GM19043 (cell line): ENCODE measurements at regions not wholly inside any gene's neighbourhood (a gene's known extent, or its start where the extent isn't known, plus 50 kb on each side); places are given as distances from the start of the nearest gene placed in this dataset.

Experiments used
- ATAC-seq: cut with Tn5 transposase; IDR thresholded peaks from one replicate; pipeline ENCODE4 v1.9.1; 2021; ENCODE audit warnings: low read depth; ENCODE audit not compliant: unreplicated experiment

DNA sequence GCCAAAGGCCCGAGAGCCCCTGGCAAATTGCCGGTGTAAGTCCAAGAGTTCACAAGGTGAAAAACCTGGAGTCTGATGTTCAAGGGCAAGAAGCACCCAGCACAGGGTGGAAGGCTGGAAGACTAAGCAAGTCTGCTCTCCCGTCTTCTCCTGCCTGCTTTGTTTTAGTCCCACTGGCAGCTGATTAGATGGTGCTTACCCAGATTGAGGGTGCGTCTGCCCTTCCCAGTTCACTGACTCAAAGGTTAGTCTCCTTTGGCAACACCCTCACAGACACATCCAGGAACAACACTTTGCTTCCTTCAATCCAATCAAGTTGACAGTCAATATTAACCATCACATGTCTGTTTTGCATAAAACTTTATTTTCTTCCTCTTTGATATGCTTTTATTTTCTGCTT is 157.4 kb downstream of the HS3ST1 start:
- ATAC-seq, result no peak

DNA sequence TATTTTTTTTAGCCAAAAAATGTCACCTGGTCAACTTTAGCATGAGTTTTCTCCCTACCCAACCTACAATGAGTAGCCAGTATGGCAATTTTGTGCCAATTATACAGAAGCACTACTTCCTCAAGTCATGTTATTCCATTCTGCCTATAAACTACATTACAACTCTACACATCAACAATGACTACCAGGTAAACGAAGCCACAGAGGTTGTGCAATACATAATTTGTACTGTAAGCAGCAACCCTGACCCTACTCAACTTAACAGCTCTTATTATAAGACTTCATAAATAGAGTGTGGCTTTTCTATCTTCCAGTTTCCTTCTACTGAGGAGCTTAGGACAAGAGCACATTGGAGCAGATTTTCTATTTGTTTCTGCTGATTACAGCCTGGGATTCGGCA is 160.5 kb downstream of the HS3ST1 start:
- no peak for ATAC-seq

DNA sequence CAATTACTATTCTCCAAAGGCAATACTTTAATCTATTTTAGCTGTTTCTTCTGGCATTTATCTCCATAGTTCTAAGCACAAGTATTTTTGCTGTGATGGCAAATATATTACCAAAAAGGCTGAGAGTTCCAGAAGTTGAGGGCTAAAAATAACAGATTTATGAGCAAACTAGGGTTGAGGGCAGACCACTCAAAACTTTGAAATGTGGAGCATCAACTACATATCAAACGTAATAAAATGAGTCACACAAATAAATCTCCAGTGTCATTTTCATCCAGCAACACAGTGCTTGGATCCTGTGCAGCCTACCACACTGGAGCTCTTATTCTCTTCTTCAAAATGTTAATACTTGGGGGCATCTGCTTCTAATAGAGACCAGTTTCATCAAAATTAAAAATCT is 163.9 kb downstream of the HS3ST1 start:
- ATAC-seq, result no peak

DNA sequence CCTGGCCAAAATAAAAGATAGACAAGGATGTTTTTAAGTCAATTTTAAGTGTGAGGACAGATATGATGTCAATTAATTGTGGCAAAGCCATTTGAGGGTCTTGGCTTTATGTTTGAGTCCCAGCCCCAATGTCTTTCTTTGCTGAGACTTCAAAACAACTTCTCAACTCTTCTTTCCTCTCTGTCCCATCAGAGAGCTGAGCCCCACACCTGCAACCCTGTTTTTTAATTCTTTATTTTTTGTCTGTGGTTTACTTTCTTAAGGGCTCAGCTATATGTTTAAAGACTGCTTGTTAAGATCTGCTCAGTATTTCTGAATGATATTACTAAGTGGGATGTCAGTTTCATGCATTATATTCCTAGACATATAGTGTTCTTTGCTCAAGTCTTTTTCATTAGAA is 164.3 kb downstream of the HS3ST1 start:
- no peak for ATAC-seq

DNA sequence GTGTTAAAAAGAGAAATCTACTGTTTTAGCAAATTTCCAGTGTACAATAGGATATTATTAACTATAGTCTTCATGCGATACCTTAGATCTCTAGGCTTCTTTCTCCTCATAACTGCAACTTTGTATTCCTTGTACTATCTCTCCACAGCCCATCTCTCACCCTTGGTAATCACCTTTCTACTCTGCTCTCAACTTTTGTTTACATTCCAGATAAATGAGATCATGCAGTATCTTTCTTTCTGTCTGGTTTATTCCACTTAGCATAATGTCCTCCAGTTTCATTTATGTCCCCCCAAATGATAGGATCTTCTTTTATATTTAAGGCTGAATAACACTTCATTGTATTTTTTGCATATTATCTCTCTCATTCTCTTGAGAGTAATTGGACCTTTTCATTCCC is 165.5 kb downstream of the HS3ST1 start:
- ATAC-seq, result no peak

DNA sequence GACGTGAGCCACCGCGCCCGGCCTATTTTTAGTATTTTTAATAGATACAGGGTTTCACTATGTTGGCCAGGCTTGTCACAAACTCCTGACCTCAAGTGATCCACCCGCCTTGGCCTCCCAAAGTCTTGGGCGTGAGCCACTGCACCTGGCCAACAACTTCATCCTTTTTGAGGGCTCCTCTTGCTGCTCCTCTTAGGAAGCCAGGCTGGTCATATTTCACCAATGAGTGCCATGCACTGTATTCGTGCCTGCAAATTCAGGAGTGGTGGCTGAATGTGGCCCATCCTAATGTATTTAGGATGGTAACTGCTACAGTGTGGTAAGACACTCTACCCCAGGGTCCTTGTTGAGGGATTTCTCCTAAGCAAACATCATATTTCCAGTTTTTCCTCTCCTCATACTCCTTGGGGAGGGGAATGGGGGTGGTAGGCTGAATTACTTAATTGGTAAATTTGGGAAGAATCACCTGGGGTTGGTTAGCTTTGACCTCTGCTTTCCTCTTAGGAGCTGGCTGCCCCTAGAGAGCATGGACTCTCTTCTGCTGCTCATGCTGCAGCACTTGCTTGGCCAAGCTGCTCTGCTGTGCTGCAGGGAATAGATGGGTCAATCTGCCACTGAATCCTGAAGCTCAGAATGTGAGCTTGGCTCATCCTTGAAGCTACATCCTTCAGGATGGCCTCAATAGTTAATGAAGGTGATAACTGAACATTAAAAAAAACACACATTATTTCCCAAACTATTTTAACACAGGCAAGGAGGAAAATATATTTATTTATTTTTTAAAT is 167.4 kb downstream of the HS3ST1 start:
- ATAC-seq, result no peak

DNA sequence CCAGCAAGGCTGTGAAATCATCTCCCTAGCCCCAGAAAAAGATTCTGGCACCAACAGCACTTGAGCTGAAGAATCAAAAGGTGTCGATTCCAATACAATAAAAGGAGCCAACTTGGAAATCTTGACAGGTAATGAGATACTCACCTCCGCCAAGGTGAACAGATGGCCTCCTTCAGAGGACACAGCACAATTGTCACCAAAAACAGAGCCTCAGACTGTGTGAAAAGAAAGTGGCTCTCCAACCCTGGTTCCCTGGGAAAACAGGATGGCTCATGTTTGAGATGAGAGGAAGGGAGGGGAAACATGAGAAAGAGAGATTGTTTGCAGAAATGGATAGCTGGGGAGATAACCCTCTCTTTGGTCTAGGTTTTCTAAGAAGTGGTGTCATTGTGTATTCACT is 168.9 kb downstream of the HS3ST1 start:
- no peak for ATAC-seq

DNA sequence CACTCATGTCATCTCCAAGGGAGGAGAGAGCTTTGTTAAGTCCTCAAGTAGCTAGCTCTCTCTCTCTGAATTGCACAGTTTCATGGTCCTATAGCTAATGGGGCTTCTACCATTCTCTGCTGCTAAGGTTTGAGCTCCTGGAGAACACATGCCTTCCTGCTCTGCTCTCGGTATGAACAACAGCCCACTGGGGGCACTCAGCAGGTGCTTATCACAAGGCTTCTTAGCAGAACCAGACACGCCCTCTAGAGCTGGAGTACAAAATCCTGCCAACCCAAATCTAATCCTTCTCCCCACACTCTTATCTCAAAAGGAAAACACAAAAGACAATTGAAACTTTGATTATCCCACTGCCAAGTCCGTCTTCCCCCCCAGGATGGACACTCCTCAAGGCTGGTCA is 176.5 kb downstream of the HS3ST1 start:
- no peak for ATAC-seq

DNA sequence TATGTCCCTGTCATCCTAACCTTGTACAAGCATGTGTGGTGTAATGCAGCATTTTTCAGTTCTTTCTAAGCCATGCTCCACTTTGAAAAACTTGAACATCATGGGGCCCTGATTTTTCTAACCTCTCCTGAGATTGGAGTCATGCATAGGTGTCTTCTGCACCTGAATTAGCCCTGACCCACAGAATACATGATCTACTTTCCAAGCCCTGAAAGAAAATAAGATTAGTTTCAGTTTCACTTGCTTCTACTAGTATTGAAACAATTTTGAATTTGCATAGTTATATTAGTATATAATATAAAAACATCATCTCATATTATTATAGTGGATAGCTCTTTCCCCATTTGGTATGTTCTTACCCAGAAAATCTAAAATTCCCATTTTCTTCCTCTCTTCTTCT is 178.2 kb downstream of the HS3ST1 start:
- ATAC-seq, result no peak

DNA sequence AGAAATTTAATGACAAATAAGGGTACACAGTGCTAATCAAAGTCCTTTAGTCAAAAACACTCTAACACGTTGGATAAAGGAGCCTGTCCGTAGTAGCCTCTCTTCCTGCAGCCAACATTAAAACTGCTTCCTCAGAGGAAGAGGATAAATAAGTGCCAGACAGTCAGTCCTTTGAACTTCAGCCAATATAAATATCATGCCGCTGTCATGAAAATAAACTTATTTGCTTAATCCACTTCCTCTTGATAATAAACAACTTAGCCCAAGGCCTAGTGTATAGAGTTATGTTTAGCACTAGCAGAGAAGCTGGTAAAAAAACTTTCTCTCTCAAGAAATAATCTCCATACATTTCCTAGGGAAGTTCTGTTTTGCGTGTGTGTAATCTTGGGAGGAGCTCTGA is 196.7 kb downstream of the HS3ST1 start:
- no peak for ATAC-seq

DNA sequence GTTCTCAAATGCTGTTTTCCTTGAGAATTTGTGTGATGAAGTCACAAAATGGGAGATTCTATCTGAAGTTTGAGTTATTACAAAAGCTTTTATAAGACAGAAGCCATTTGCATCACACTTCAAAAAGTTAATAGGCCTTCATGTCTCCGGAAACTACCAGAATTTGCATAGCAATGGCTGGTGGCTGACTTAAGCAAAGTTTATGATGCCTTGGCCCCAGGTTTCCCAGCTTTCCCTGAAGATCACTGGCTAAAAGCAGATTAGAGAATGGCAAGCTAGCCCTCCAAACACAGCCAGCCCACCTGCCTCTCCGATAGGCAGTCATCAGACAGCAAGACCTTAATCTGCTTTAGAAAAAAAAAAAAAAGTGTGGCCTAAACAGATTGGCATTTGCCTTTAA is 197.8 kb downstream of the HS3ST1 start:
- no peak for ATAC-seq

DNA sequence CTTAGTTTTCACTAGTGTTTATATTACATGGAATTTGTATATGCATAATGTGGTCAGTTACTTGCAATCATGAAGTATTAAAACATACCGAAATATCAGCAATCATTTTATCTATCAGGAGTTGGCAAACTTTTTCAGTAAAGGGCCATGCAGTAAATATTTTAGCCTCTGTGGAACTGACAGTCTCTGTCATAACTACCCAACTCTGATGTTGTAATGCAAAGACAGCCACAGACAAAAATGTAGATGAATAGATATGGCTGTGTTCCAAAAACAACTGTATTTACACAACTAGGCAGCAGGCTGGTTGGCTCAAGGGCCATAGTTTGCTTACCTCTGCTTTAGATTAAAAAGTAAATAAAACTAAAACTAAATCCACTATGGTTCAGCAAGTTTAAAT is 200.2 kb downstream of the HS3ST1 start:
- ATAC-seq, result no peak

DNA sequence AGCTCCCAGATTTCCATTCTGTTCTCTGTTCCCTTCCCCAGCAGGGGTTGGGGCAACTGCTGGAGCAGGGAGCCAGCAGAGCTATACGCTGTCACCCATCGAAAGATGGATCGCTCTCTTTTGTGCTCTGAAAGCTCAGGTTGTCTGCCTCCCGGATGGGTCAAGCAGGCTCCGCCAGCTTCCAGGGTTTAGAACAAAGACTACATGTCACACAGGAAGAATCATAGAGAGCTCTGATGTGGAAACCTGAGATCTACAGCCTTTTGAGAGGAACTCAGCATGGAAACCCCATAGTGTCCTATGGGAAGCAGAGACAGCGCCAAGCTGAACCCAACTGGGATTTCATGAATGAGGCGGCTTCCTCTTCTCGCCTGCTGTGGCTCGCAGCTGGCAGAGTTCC is 205.4 kb downstream of the HS3ST1 start:
- no peak for ATAC-seq

DNA sequence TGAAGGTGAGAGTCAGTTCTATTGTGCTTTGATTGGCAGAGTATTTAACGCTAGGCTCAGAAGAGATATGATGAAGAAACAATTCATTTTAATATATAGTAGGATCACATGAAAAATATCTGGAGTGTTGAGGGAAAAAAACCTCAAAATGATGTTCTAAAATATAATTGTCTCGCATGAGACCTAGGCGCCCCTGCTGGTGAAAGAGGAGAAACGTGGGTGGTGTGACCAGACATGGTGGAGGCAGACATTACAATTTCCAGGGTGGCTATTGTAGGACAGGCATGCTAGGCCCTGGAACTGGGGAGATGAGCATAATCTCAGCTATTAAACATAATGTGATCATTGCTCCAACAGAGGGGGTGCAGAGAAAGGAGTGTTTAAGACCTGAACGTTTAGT is 210.0 kb downstream of the HS3ST1 start:
- no peak for ATAC-seq

DNA sequence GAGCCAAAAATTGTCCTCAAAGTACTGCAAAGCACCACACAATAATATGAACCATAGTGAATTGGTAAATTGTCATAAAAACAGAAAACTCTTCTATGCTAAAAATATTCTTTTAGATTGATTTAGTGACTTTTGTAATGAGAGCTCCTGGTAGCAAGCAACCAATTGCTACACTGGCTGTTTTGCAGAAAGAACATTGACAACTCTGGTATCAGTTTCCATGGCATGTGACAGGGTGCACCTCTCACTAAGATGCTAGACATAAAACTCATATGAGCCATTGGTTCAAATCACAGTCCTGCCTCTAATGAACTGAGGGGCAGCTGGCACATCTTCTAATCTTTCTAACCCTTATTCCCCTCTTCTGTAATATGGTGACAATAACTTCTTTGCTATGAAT is 212.2 kb downstream of the HS3ST1 start:
- no peak for ATAC-seq

DNA sequence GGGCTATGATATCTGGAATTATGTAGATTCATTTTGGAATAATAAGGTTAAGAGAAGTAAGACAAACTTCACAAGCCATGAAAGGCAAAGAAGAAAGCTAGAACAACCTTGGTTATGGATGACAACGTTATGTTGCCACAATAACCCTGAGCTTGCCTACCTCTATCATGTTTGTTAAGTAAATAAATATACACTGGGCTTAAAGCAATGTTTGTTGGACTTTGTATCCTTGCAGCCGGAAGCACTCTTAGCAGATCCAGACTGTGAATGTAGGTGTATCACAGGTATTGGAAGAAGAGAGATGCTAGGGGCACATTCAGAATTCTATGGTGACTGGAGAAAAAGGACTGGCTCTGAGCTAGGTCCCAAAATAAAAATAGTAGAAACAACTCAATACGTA is 214.4 kb downstream of the HS3ST1 start:
- ATAC-seq, result no peak

DNA sequence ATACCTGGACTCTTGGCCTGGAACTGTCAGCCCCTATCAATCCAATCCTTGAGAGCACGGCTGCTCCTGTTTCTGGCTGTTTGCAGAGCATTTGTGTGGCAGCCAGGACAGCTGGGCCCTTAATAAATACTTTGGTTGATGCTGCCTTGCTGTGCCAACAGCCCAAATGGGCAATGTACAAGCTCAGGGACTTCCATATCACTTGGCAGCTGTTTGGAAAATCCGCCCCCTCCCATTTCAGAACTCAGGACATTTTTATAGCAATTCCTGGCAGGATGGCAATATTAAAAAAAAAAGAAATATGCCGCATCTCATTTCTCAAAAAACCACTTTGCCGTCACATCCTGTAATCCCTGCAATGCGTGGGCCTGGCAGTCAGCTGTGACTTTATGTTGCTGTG is 218.9 kb downstream of the HS3ST1 start:
- ATAC-seq, result no peak

DNA sequence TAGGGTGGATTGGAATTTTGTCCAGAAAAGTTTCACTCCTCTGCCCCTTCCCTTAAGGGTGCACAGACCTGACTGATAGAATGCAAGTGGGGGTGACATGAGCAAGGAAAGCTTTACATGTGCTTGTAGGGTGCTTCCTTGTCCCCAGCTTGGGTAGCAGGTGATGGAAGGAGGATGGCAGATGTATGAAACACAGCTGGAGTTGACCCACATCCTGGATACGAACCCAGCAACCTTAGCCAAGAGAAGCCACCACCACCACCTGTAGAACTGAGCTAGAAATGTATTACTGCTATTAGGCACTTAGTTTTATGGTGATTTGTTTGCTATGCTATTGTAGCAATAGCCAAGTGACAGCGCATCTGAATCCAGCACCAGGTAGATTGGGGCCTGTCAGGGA is 227.4 kb downstream of the HS3ST1 start:
- ATAC-seq, result no peak

DNA sequence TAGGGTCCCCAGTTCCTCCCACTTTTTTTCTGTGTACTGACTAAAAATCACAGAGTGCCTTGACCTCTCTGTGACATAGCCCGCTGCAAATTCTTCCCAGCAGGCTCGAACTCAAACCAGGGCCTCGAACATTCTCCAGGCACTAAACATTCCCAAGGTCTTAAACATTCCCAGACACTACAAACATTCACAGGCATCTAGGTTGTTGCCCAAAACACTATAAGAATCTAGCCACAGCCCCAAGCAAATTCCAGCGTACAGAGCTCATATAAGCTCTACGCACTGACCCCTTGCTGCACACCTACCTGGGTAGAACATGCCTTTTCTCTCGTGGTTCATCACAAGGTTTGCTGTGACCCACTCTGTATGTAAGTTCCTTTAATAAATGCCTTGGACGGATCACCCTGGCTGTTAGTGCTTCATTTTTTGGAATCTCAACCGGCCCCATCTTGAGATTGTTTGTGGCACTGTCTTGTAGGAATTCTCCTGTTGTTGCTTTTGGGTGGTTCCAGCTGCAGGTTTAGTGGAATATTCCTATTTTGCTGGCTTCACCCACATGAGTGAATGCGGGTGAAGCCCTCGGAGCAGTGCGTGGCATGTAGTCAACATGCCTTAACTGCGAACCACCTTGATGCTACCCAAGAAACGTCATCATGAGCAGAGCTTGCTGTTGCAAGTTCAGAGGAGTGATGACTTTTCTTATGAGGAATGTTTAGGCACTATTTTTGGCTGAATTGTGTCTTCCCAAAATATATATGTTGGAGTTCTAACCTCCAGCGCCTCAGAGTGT is 230.0 kb downstream of the HS3ST1 start:
- no peak for ATAC-seq

DNA sequence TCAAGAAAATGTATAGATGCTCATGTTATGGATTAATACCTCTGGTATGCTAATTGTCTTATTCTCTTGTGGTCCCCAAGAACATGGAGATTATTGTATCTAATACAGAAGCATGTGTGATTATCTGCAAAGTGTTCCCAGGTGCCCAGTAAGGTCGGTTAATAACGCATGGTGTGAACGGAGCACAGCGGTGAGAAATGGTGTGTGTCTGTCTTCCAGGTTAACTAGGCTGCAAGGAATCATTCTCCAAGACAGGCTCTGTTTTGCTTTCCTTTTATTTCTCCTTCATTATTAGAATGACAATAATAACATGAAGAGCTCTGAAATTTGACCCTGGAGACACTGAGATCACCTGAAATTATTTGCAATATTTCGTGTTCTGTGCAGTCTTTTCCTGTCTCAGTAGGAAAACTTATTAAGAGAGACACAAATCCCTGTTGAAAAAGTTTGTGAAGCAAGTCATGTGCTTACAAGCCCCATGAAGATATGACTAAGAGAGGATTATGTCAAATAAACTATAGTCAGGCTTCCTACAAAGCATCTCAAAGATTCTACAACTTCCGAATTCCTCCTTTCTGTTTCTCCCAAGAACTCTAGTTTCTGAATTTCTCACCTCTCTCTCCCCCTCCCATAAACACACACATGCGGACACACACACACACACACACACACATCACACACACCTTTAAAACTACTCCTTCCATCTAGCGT is 230.9 kb downstream of the HS3ST1 start:
- ATAC-seq, result no peak

DNA sequence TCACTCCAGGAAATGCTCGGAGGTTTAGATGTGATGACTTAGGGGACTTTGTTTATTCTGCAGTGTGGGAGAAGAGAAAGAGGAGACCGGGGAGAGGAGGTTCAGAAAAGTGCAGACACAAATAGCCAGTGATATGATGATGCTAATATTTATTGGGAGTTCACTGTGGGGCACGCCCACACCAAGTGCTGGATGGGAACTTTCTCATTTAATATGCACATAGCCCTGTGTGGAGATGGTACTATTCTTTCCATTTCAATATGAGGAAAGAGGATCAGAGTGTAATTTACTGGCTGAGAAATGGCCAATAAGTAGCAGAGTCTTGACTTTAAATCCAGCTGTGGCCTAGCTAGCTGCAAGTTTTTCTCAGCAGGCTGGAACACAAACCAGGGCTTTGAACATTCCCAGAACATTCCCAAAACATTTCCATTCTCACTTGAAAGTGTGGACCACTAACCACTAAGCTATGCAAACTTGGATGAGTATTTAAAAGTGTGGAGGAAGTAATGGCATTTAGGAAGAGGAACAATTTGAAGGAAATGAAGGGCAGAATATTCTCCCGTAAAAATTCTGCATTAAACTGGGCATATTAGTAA is 231.7 kb downstream of the HS3ST1 start:
- no peak for ATAC-seq
